ENCODE measurements at regions not wholly inside any gene's neighbourhood (a gene's known extent, or its start where the extent isn't known, plus 50 kb on each side); places are given as distances from the start of the nearest gene placed in this dataset.

- DNase-seq, result no peak
Measured at GRCh38 chr16:86092586-86093480, 193.9 kb downstream of the IRF8 start.

- no peak for DNase-seq
Measured at GRCh38 chr16:86093801-86094750, 195.1 kb downstream of the IRF8 start.

- no peak for DNase-seq
Measured at GRCh38 chr16:86095131-86095752, 196.3 kb downstream of the IRF8 start.

- DNase-seq, result no peak
Measured at GRCh38 chr16:86095906-86096485, 197.0 kb downstream of the IRF8 start.

- DNase-seq, result no peak
Measured at GRCh38 chr16:86096850-86097249, 197.9 kb downstream of the IRF8 start.

- no peak for DNase-seq
Measured at GRCh38 chr16:86099326-86099725, 200.4 kb downstream of the IRF8 start.

GRCh38 chr16:86100205-86101136 is 201.5 kb downstream of the IRF8 start:
- no peak for DNase-seq

GRCh38 chr16:86101137-86101896 is 202.4 kb downstream of the IRF8 start:
- no peak for DNase-seq

- no peak for DNase-seq
Measured at GRCh38 chr16:86101897-86102157, 202.9 kb downstream of the IRF8 start.

- no peak for DNase-seq
Measured at GRCh38 chr16:86103320-86103719, 204.4 kb downstream of the IRF8 start.

- DNase-seq, result no peak
Measured at GRCh38 chr16:86104537-86105048, 205.6 kb downstream of the IRF8 start.

- DNase-seq, result no peak
Measured at GRCh38 chr16:86107215-86107825, 208.4 kb downstream of the IRF8 start.

GRCh38 chr16:86108062-86108461 is 209.1 kb downstream of the IRF8 start:
- DNase-seq, result no peak

GRCh38 chr16:86110134-86110533 is 211.2 kb downstream of the IRF8 start:
- DNase-seq, result no peak

- DNase-seq, result no peak
Measured at GRCh38 chr16:86110726-86111125, 211.8 kb downstream of the IRF8 start.

GRCh38 chr16:86112178-86112577 is 213.2 kb downstream of the IRF8 start:
- DNase-seq, result no peak

GRCh38 chr16:86117235-86117634 is 218.3 kb downstream of the IRF8 start:
- DNase-seq, result no peak

- DNase-seq, result no peak
Measured at GRCh38 chr16:86117756-86118155, 218.8 kb downstream of the IRF8 start.

GRCh38 chr16:86118467-86119307 is 219.7 kb downstream of the IRF8 start:
- no peak for DNase-seq

Measured in suppressor macrophage (primary cell).